Astrocyte (in vitro differentiated cells and primary cell): ENCODE measurements at regions not wholly inside any gene's neighbourhood (a gene's known extent, or its start where the extent isn't known, plus 50 kb on each side); places are given as distances from the start of the nearest gene placed in this dataset.

Source experiments
- CTCF ChIP-seq: IDR thresholded peaks from 2 replicates; pipeline ENCODE4 v1.5.1; 2011; ENCODE audit warnings: low read depth, mild to moderate bottlenecking, inconsistent platforms, low read length, moderate library complexity; ENCODE audit not compliant: insufficient read depth
- EZH2 ChIP-seq: IDR thresholded peaks from 2 replicates; pipeline ENCODE4 v1.6.1; 2012; ENCODE audit warnings: mild to moderate bottlenecking, low read length, inconsistent platforms; ENCODE audit not compliant: insufficient read depth

GRCh38 chr5:8953016-8953415 lies 592.9 kb downstream of the SEMA5A start:
- TF ChIP-seq CTCF (no peak), EZH2 (no peak)
